ENCODE measurements at regions not wholly inside any gene's neighbourhood (a gene's known extent, or its start where the extent isn't known, plus 50 kb on each side); places are given as distances from the start of the nearest gene placed in this dataset.
"Not testable (repeated sequence)": the region's sequence is repeated elsewhere in the genome, so short reads cannot be mapped to it uniquely, and the experiment has no call there.

DNA sequence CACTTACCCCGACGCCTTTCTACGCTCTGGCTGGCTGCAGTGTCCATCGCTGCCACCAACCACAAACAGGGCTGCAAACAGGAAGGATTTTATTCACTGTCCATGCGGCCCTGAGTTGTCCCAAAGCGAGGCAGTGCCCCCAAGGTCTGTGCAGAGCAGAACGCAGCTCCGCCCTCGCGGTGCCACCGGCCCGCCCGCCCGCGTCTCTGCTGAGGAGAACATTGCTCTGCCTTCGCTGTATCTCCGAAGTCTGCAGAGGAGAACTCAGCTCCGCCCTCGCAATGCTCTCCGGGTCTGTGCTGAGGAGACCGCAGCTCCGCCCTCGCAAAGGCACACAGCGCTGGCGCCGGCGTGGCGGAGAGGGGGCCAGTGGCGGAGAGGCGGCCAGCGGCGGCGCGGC lies 645.1 kb downstream of the FAM72C start:
- intact Hi-C loops (cut with DNase I); ATAC-seq; H3K4me3 ChIP-seq; H3K36me3 ChIP-seq; H3K4me1 ChIP-seq; H3K27ac ChIP-seq; H3K27me3 ChIP-seq; H3K9me3 ChIP-seq: not testable (repeated sequence)
- WGBS, 4 donors, result 80 to 94% (median 93%) methylated on average over 12 to 15 of the region's 34 CpGs; no CpG with 5 or more reads in 1 of the 4 donors
- DNase-seq, result peak in 1 of 5 donors; percentile 23

GRCh38 chr1:143311154-143311553 lies 660.6 kb downstream of the FAM72C start:
- ATAC-seq; H3K4me3 ChIP-seq; H3K9me3 ChIP-seq; H3K36me3 ChIP-seq; DNase-seq; H3K27me3 ChIP-seq; H3K4me1 ChIP-seq; intact Hi-C loops (cut with DNase I); H3K27ac ChIP-seq: not testable (repeated sequence)

Measured in heart left ventricle (tissue), 16 donors.